C4-2B (cell line): ENCODE measurements at regions not wholly inside any gene's neighbourhood (a gene's known extent, or its start where the extent isn't known, plus 50 kb on each side); places are given as distances from the start of the nearest gene placed in this dataset.

Experiments
- CTCF ChIP-seq: fragments of 450-650 bp; conservative IDR thresholded peaks from 2 replicates; pipeline ENCODE4 v1.5.1; 2017; ENCODE audit warnings: mild to moderate bottlenecking
- ZFX ChIP-seq: fragments of 450-650 bp; IDR thresholded peaks from 2 replicates; pipeline ENCODE4 v1.6.1; 2017

- TF ChIP-seq CTCF (no peak), ZFX (no peak)
These were observed 230.3 kb upstream of the USP24 start for GRCh38 chr1:55445416-55445815.
